Brain microvascular endothelial cell (primary cell): ENCODE measurements at regions not wholly inside any gene's neighbourhood (a gene's known extent, or its start where the extent isn't known, plus 50 kb on each side); places are given as distances from the start of the nearest gene placed in this dataset.

Experiments
- DNase-seq: peaks from one replicate; pipeline ENCODE4 v3.0.0-alpha.2; 2020
- H3K27ac ChIP-seq: fragments of 250-450 bp; sonication (Bioruptor Pico); 2 replicates; pipeline ENCODE4 v1.5.1; 2020; ENCODE audit warnings: mild to moderate bottlenecking, moderate library complexity
- H3K27me3 ChIP-seq: fragments of 250-450 bp; sonication (Bioruptor Pico); replicated peaks from 2 replicates; pipeline ENCODE4 v1.5.1; 2020; ENCODE audit warnings: mild to moderate bottlenecking
- H3K36me3 ChIP-seq: fragments of 250-450 bp; sonication (Bioruptor Pico); replicated peaks from 2 replicates; pipeline ENCODE4 v1.5.1; 2020; ENCODE audit warnings: mild to moderate bottlenecking
- H3K4me3 ChIP-seq: 2 replicates; pipeline ENCODE4 v1.5.1; 2011; ENCODE audit warnings: low read depth, mild to moderate bottlenecking, control low read depth, low read length, moderate library complexity
- CTCF ChIP-seq: IDR thresholded peaks from 2 replicates; pipeline ENCODE4 v1.5.1; 2011; ENCODE audit warnings: low read depth, mild to moderate bottlenecking, moderate library complexity, low read length, control low read depth, inconsistent platforms; ENCODE audit errors: missing control alignments
- in situ Hi-C: cut with HindIII; loops from 2 replicates; pipeline ENCODE4 v1.10.0; 2017; ENCODE audit warnings: low sequenced_read_pairs, low pct_ligation_motif_present

- H3K27me3 ChIP-seq: no peaks in the 10 kb centered on the region
- in situ Hi-C loops: no loop called here
- H3K27ac ChIP-seq: no peak overlapping the region
- no peaks in the 10 kb centered on the region for H3K36me3 ChIP-seq
- no peak overlapping the region for H3K4me3 ChIP-seq
- DNase-seq: no peak
- TF ChIP-seq CTCF: no peak
Observed at GRCh38 chr5:22986281-22986680, 133.1 kb upstream of the CDH12 start.

- no peaks in the 10 kb centered on the region for H3K27me3 ChIP-seq
- H3K4me3 ChIP-seq: no peak overlapping the region
- in situ Hi-C loops: no loop called here
- H3K36me3 ChIP-seq: no peaks in the 10 kb centered on the region
- H3K27ac ChIP-seq: no peak overlapping the region
- DNase-seq: no peak
- TF ChIP-seq CTCF: no peak
Observed at GRCh38 chr5:22985446-22985845, 132.3 kb upstream of the CDH12 start.

- no peaks in the 10 kb centered on the region for H3K27me3 ChIP-seq
- DNase-seq: no peak
- no peaks in the 10 kb centered on the region for H3K36me3 ChIP-seq
- no peak for TF ChIP-seq CTCF
- H3K27ac ChIP-seq: no peak overlapping the region
- H3K4me3 ChIP-seq: no peak overlapping the region
- in situ Hi-C loops: no loop called here
Observed at GRCh38 chr5:22970956-22971618, 117.9 kb upstream of the CDH12 start.

GRCh38 chr5:22970491-22970890, 117.3 kb upstream of the CDH12 start:
- no peak for DNase-seq
- in situ Hi-C loops: no loop called here
- TF ChIP-seq CTCF: no peak
- no peak overlapping the region for H3K4me3 ChIP-seq
- no peaks in the 10 kb centered on the region for H3K27me3 ChIP-seq
- no peaks in the 10 kb centered on the region for H3K36me3 ChIP-seq
- no peak overlapping the region for H3K27ac ChIP-seq

- no peak for TF ChIP-seq CTCF
Observed at GRCh38 chr5:22968386-22968785, 115.2 kb upstream of the CDH12 start.

GRCh38 chr5:22965960-22966359, 112.8 kb upstream of the CDH12 start:
- DNase-seq: no peak

More at GRCh38 chr5:22968386-22968785, 115.2 kb upstream of the CDH12 start:
- Histone ChIP-seq H3K27me3 (no peaks in the 10 kb centered on the region), H3K4me3 (no peak overlapping the region), H3K27ac (no peak overlapping the region), H3K36me3 (no peaks in the 10 kb centered on the region)
- no peak for DNase-seq
- in situ Hi-C loops: no loop called here

More at GRCh38 chr5:22965960-22966359, 112.8 kb upstream of the CDH12 start:
- in situ Hi-C loops: no loop called here
- no peak overlapping the region for H3K27ac ChIP-seq
- H3K27me3 ChIP-seq: no peaks in the 10 kb centered on the region
- no peak overlapping the region for H3K4me3 ChIP-seq
- no peak for TF ChIP-seq CTCF
- no peaks in the 10 kb centered on the region for H3K36me3 ChIP-seq
